ENCODE measurements at regions not wholly inside any gene's neighbourhood (a gene's known extent, or its start where the extent isn't known, plus 50 kb on each side); places are given as distances from the start of the nearest gene placed in this dataset.

DNA sequence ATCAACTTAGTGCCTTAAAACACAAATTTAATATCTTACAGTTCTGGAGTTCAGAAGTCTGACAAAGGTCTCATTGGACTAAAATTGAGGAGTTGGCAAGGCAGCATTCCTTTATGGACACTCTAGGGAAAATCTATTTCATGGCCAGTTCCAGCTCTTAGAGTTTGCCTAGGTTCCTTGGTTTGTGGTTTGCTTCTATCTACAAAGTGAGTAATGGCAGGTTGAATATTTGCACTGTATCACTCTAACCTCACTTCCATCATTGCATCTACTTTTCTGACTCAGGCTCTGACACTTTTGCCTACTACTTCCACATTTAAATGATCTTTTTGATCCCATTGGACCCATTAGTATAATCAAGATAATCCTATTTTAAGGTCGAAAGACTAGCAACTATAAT is 64.7 kb upstream of the PCDH10 start:
- H3K9me2 ChIP-seq (ENCODE audit: insufficient read depth, low read length): no peaks in the 10 kb centered on the region
- no peaks in the 10 kb centered on the region for H4K20me1 ChIP-seq (ENCODE audit: insufficient read depth)
- no peak overlapping the region for H2AFZ ChIP-seq (ENCODE audit: low read depth, low read length)
- H3K27ac ChIP-seq (ENCODE audit: low read length): no peak overlapping the region
- no peak overlapping the region for H3K4me3 ChIP-seq (ENCODE audit: low read length)
- H3F3A ChIP-seq (ENCODE audit: insufficient read depth, low read length, poor library complexity, severe bottlenecking): no peaks in the 10 kb centered on the region
- H3K79me2 ChIP-seq (replicated peaks; ENCODE audit: insufficient read depth, low read length): no peaks in the 10 kb centered on the region
- H3K4me2 ChIP-seq (ENCODE audit: low read length): no peak overlapping the region
- H3K9me3 ChIP-seq (ENCODE audit: low read length): no peaks in the 10 kb centered on the region
- no peaks in the 10 kb centered on the region for H3K36me3 ChIP-seq (ENCODE audit: insufficient read depth, low read length)
- H3K9ac ChIP-seq (ENCODE audit: low read length): no peak overlapping the region
- no peaks in the 10 kb centered on the region for H3K27me3 ChIP-seq (ENCODE audit: insufficient read depth, low read depth, low read length)
- no peak for TF ChIP-seq RAD21 (conservative IDR thresholded peaks at IDR 0.05)
- TF ChIP-seq REST (IDR thresholded peaks at IDR 0.05; ENCODE audit: borderline replicate concordance): no peak

DNA sequence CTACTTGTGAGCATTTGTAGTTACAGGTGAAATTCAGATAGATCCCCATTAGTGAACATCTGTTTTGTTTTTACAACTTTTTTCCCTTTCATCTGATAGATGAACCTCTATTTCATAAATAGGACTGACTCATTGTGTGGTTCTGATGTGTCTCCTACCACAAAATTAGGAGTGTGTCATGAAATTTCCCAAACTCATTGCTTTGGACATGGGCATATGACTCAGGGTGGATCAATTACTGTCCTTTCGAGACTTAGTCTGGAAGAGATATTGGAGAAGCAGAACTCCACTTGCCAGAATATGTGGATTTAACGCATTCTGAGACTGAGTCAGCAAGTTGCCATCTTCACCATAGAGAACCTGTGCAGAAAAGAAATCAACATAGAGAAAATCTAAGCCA is 53.5 kb upstream of the PCDH10 start:
- Histone ChIP-seq H3K9me2 (ENCODE audit: insufficient read depth, low read length) (no peaks in the 10 kb centered on the region), H3F3A (ENCODE audit: insufficient read depth, low read length, poor library complexity, severe bottlenecking) (no peaks in the 10 kb centered on the region), H3K36me3 (ENCODE audit: insufficient read depth, low read length) (no peaks in the 10 kb centered on the region), H3K79me2 (replicated peaks; ENCODE audit: insufficient read depth, low read length) (no peaks in the 10 kb centered on the region), H4K20me1 (ENCODE audit: insufficient read depth) (no peaks in the 10 kb centered on the region), H3K4me3 (ENCODE audit: low read length) (no peak overlapping the region), H3K4me2 (ENCODE audit: low read length) (no peak overlapping the region), H2AFZ (ENCODE audit: low read depth, low read length) (no peak overlapping the region), H3K9ac (ENCODE audit: low read length) (no peak overlapping the region), H3K27me3 (ENCODE audit: insufficient read depth, low read depth, low read length) (no peaks in the 10 kb centered on the region), H3K27ac (ENCODE audit: low read length) (no peak overlapping the region), H3K9me3 (ENCODE audit: low read length) (no peaks in the 10 kb centered on the region)
- no peak for TF ChIP-seq SMC3 (conservative IDR thresholded peaks at IDR 0.05; ENCODE audit: poor library complexity)
- TF ChIP-seq RAD21 (conservative IDR thresholded peaks at IDR 0.05): no peak
- TF ChIP-seq POLR2AphosphoS5 (IDR thresholded peaks at IDR 0.05): no peak

- H2AFZ ChIP-seq (ENCODE audit: low read depth, low read length): no peak overlapping the region
- H3K9me3 ChIP-seq (ENCODE audit: low read length): no peaks in the 10 kb centered on the region
- no peaks in the 10 kb centered on the region for H3K79me2 ChIP-seq (replicated peaks; ENCODE audit: insufficient read depth, low read length)
- no peak overlapping the region for H3K9ac ChIP-seq (ENCODE audit: low read length)
- TF ChIP-seq EZH2 (IDR thresholded peaks at IDR 0.05; ENCODE audit: borderline replicate concordance, insufficient read depth, low read length, poor library complexity, severe bottlenecking) (no peak), EP300 (conservative IDR thresholded peaks at IDR 0.05; ENCODE audit: poor library complexity, severe bottlenecking) (no peak), RAD21 (conservative IDR thresholded peaks at IDR 0.05) (no peak), CTCF (IDR thresholded peaks at IDR 0.05; ENCODE audit: poor library complexity, severe bottlenecking) (no peak), SMC3 (conservative IDR thresholded peaks at IDR 0.05; ENCODE audit: poor library complexity) (no peak), POLR2AphosphoS5 (IDR thresholded peaks at IDR 0.05) (no peak), REST (IDR thresholded peaks at IDR 0.05; ENCODE audit: borderline replicate concordance) (no peak), MXI1 (conservative IDR thresholded peaks at IDR 0.05; ENCODE audit: poor library complexity, severe bottlenecking) (no peak), TAF1 (IDR thresholded peaks at IDR 0.05; ENCODE audit: low read depth) (no peak)
- H3K4me3 ChIP-seq (ENCODE audit: low read length): no peak overlapping the region
- H3K4me2 ChIP-seq (ENCODE audit: low read length): no peak overlapping the region
- H3K27ac ChIP-seq (ENCODE audit: low read length): no peak overlapping the region
- no peaks in the 10 kb centered on the region for H3K9me2 ChIP-seq (ENCODE audit: insufficient read depth, low read length)
- no peaks in the 10 kb centered on the region for H3F3A ChIP-seq (ENCODE audit: insufficient read depth, low read length, poor library complexity, severe bottlenecking)
- no peaks in the 10 kb centered on the region for H3K36me3 ChIP-seq (ENCODE audit: insufficient read depth, low read length)
- H3K27me3 ChIP-seq (ENCODE audit: insufficient read depth, low read depth, low read length): no peaks in the 10 kb centered on the region
- no peaks in the 10 kb centered on the region for H4K20me1 ChIP-seq (ENCODE audit: insufficient read depth)
Measured at GRCh38 chr4:133096972-133097371, 52.1 kb upstream of the PCDH10 start.
